IMR-90 (cell line): ENCODE measurements at regions not wholly inside any gene's neighbourhood (a gene's known extent, or its start where the extent isn't known, plus 50 kb on each side); places are given as distances from the start of the nearest gene placed in this dataset.

Experiments
- ATAC-seq: fragments of 200-7000 bp; cut with Tn5 transposase; 2 replicates; pipeline ENCODE4 v1.9.1; 2020; ENCODE audit warnings: low read depth, mild to moderate bottlenecking, moderate library complexity
- BruUV-seq: library from RNA; stranded (reverse); fragments of 400-500 nt; replicated peaks from 2 replicates; lab custom pipeline; 2021; lab: Mats Ljungman, UMichigan
- CTCF ChIA-PET: fragments of 300-600 bp; formaldehyde crosslinking; extraction: SDS; loops from one replicate; lab custom pipeline; 2021; ENCODE audit warnings: antibody characterized with exemption; lab: Yijun Ruan, JAX
- POLR2A ChIA-PET: fragments of 300-600 bp; sonication (Branson Sonifier 250); formaldehyde crosslinking; loops from one replicate; lab custom pipeline; 2022; ENCODE audit warnings: antibody characterized with exemption; ENCODE audit not compliant: unreplicated experiment; lab: Charles Lee
- DNase-seq: peaks from one replicate; pipeline ENCODE4 v3.0.0; 2013
- H2AFZ ChIP-seq: replicated peaks from 2 replicates; pipeline ENCODE3; 2013; ENCODE audit warnings: low read length, mild to moderate bottlenecking; ENCODE audit not compliant: poor library complexity
- H2AK5ac ChIP-seq: 2 replicates; pipeline ENCODE4 v1.6.1; 2013; ENCODE audit warnings: low read depth, low read length, inconsistent platforms
- H2AK9ac ChIP-seq: replicated peaks from 2 replicates; pipeline ENCODE3; 2013; ENCODE audit warnings: mild to moderate bottlenecking, low read depth, low read length, moderate library complexity; ENCODE audit not compliant: poor library complexity
- H2BK120ac ChIP-seq: 2 replicates; pipeline ENCODE4 v1.6.1; 2013; ENCODE audit warnings: low read depth, low read length, inconsistent platforms
- H2BK15ac ChIP-seq: 3 replicates; pipeline ENCODE4 v1.6.1; 2013; ENCODE audit warnings: low read depth, low read length, inconsistent platforms
- H2BK20ac ChIP-seq: 2 replicates; pipeline ENCODE4 v1.6.1; 2013; ENCODE audit warnings: low read depth, mild to moderate bottlenecking, inconsistent platforms, low read length, moderate library complexity
- H2BK5ac ChIP-seq: 2 replicates; pipeline ENCODE4 v1.6.1; 2013; ENCODE audit warnings: mild to moderate bottlenecking, low read depth, low read length, inconsistent platforms; ENCODE audit not compliant: poor library complexity, severe bottlenecking
- H3K14ac ChIP-seq: replicated peaks from 2 replicates; pipeline ENCODE4 v1.6.1; 2013; ENCODE audit warnings: low read depth, low read length, inconsistent platforms
- H3K18ac ChIP-seq: 2 replicates; pipeline ENCODE4 v1.6.1; 2013; ENCODE audit warnings: low read depth, low read length, control low read depth
- H3K23ac ChIP-seq: 2 replicates; pipeline ENCODE4 v1.6.1; 2013; ENCODE audit warnings: low read depth, low read length, inconsistent platforms
- H3K27ac ChIP-seq: 2 replicates; pipeline ENCODE4 v1.5.1; 2013; ENCODE audit warnings: mild to moderate bottlenecking, control low read depth, low read length; ENCODE audit not compliant: insufficient read depth
- H3K27me3 ChIP-seq: 2 replicates; pipeline ENCODE4 v1.6.1; 2013; ENCODE audit warnings: low read length; ENCODE audit not compliant: control insufficient read depth, insufficient read depth
- H3K36me3 ChIP-seq: 2 replicates; pipeline ENCODE4 v1.6.1; 2013; ENCODE audit warnings: low read length, mixed read lengths; ENCODE audit not compliant: control insufficient read depth, insufficient read depth
- H3K4ac ChIP-seq: 2 replicates; pipeline ENCODE4 v1.6.1; 2013; ENCODE audit warnings: low read depth, low read length, inconsistent platforms
- H3K4me1 ChIP-seq: 2 replicates; pipeline ENCODE4 v1.6.1; 2013; ENCODE audit warnings: low read length, mixed read lengths; ENCODE audit not compliant: control insufficient read depth, insufficient read depth
- H3K4me2 ChIP-seq: 2 replicates; pipeline ENCODE4 v1.6.1; 2013; ENCODE audit warnings: low read depth, mild to moderate bottlenecking, control low read depth, low read length, moderate library complexity
- H3K4me3 ChIP-seq: 2 replicates; pipeline ENCODE4 v1.5.1; 2013; ENCODE audit warnings: low read depth, mild to moderate bottlenecking, control low read depth, low read length, moderate library complexity; ENCODE audit not compliant: insufficient read depth
- H3K56ac ChIP-seq: 2 replicates; pipeline ENCODE4 v1.6.1; 2013; ENCODE audit warnings: low read length, inconsistent platforms; ENCODE audit not compliant: insufficient read depth; ENCODE audit errors: extremely low read depth
- H3K79me1 ChIP-seq, 2 experiments: 2 replicates each; pipeline ENCODE4 v1.6.1; 2013; ENCODE audit warnings: low read length in 2 of 2, inconsistent platforms in 1 of 2, low read depth in 1 of 2
- H3K9ac ChIP-seq: 2 replicates; pipeline ENCODE4 v1.6.1; 2013; ENCODE audit warnings: low read depth, low read length, control low read depth
- H3K9me1 ChIP-seq: 2 replicates; pipeline ENCODE4 v1.6.1; 2013; ENCODE audit warnings: low read length, inconsistent platforms; ENCODE audit not compliant: insufficient read depth
- H3K9me3 ChIP-seq: 2 replicates; pipeline ENCODE4 v1.6.1; 2013; ENCODE audit warnings: low read length; ENCODE audit not compliant: control insufficient read depth, insufficient read depth
- H4K20me1 ChIP-seq: 2 replicates; pipeline ENCODE4 v1.6.1; 2013; ENCODE audit warnings: low read length, inconsistent platforms; ENCODE audit not compliant: insufficient read depth
- H4K5ac ChIP-seq: 2 replicates; pipeline ENCODE4 v1.6.1; 2013; ENCODE audit warnings: mild to moderate bottlenecking, low read depth, low read length, control low read depth
- H4K8ac ChIP-seq, 2 experiments: 2 replicates each; pipeline ENCODE4 v1.6.1; 2013; ENCODE audit warnings: low read depth in 2 of 2, low read length in 2 of 2, control low read depth in 1 of 2, inconsistent platforms in 1 of 2
- H4K91ac ChIP-seq: 2 replicates; pipeline ENCODE4 v1.6.1; 2013; ENCODE audit warnings: low read depth, low read length, inconsistent platforms; ENCODE audit not compliant: insufficient read depth
- BHLHE40 ChIP-seq: fragments of 150-350 bp; IDR thresholded peaks from 2 replicates; pipeline ENCODE4 v1.6.1; 2016; ENCODE audit warnings: mild to moderate bottlenecking, low read depth, low read length
- CEBPB ChIP-seq: IDR thresholded peaks from 2 replicates; pipeline ENCODE4 v1.6.1; 2012; ENCODE audit warnings: low read depth, low read length, improper control_type of control experiment
- CHD1 ChIP-seq: IDR thresholded peaks from 2 replicates; pipeline ENCODE4 v1.6.1; 2012; ENCODE audit warnings: low read depth, low read length, improper control_type of control experiment
- FOS ChIP-seq: fragments of 150-350 bp; IDR thresholded peaks from 2 replicates; pipeline ENCODE4 v1.6.1; 2016; ENCODE audit warnings: low read depth, low read length
- MAFK ChIP-seq: IDR thresholded peaks from 2 replicates; pipeline ENCODE4 v1.6.1; 2012; ENCODE audit warnings: low read depth, low read length, improper control_type of control experiment
- MAZ ChIP-seq: IDR thresholded peaks from 2 replicates; pipeline ENCODE4 v1.6.1; 2012; ENCODE audit warnings: low read depth, mild to moderate bottlenecking, low read length, improper control_type of control experiment, moderate library complexity, borderline replicate concordance
- MXI1 ChIP-seq: IDR thresholded peaks from 2 replicates; pipeline ENCODE4 v1.6.1; 2012; ENCODE audit warnings: low read depth, mild to moderate bottlenecking, low read length, moderate library complexity, borderline replicate concordance
- NFE2L2 ChIP-seq: fragments of 150-350 bp; IDR thresholded peaks from 2 replicates; pipeline ENCODE4 v1.6.1; 2016; ENCODE audit warnings: low read depth, mild to moderate bottlenecking, low read length
- POLR2A ChIP-seq: IDR thresholded peaks from 2 replicates; pipeline ENCODE4 v1.6.1; 2012; ENCODE audit warnings: mild to moderate bottlenecking, low read depth, low read length
- RAD21 ChIP-seq: IDR thresholded peaks from 2 replicates; pipeline ENCODE4 v1.6.1; 2012; ENCODE audit warnings: low read length, improper control_type of control experiment
- RCOR1 ChIP-seq: IDR thresholded peaks from 2 replicates; pipeline ENCODE4 v1.6.1; 2012; ENCODE audit warnings: mild to moderate bottlenecking, low read length, improper control_type of control experiment; ENCODE audit not compliant: insufficient replicate concordance
- RFX5 ChIP-seq: IDR thresholded peaks from 2 replicates; pipeline ENCODE4 v1.8.0; 2012; ENCODE audit warnings: low read depth, mild to moderate bottlenecking, low read length, moderate library complexity
- SMC3 ChIP-seq: fragments of 150-350 bp; IDR thresholded peaks from 2 replicates; pipeline ENCODE4 v1.6.1; 2016; ENCODE audit warnings: low read depth, mild to moderate bottlenecking, antibody characterized with exemption, low read length, moderate library complexity
- WGBS, 2 experiments: methylation state at CpG; one replicate each; pipeline versions ENCODE4 v1.1.5 to v1.1.7; 2013; ENCODE audit warnings: missing lambda C conversion rate in 2 of 2; ENCODE audit not compliant: insufficient read length in 1 of 2; ENCODE audit errors: extremely low coverage in 2 of 2; 5-methylcytosine and 5-hydroxymethylcytosine counted together
- dilution Hi-C: fragments of 300-500 bp; cut with HindIII; formaldehyde crosslinking; loops from one replicate; pipeline ENCODE4 v1.14.3; 2018; ENCODE audit warnings: low sequenced_read_pairs; ENCODE audit not compliant: unreplicated experiment
- in situ Hi-C: fragments of 300-500 bp; cut with MboI; formaldehyde crosslinking; loops from 3 replicates; pipeline ENCODE4 v1.14.3; 2019; ENCODE audit warnings: low sequenced_read_pairs, inconsistent platforms, mixed read lengths
- intact Hi-C: fragments of 100-400 bp; cut with micrococcal nuclease; formaldehyde crosslinking; loops from 2 replicates; pipeline ENCODE4 v1.10.0; 2022
- TF ChIP-seq, protein P1 (sequence below): fragments of 150-350 bp; IDR thresholded peaks from 2 replicates; pipeline ENCODE4 v1.6.1; 2017; ENCODE audit warnings: mild to moderate bottlenecking, antibody characterized with exemption, low read length, low read depth
- TF ChIP-seq, protein P2 (sequence below): fragments of 150-350 bp; IDR thresholded peaks from 2 replicates; pipeline ENCODE4 v1.6.1; 2016; ENCODE audit warnings: low read depth, mild to moderate bottlenecking, low read length, moderate library complexity, borderline replicate concordance
- TF ChIP-seq, protein P3 (sequence below): conservative IDR thresholded peaks from 2 replicates; pipeline ENCODE4 v1.5.1; 2012; ENCODE audit warnings: mild to moderate bottlenecking, low read depth, low read length, improper control_type of control experiment

DNA sequence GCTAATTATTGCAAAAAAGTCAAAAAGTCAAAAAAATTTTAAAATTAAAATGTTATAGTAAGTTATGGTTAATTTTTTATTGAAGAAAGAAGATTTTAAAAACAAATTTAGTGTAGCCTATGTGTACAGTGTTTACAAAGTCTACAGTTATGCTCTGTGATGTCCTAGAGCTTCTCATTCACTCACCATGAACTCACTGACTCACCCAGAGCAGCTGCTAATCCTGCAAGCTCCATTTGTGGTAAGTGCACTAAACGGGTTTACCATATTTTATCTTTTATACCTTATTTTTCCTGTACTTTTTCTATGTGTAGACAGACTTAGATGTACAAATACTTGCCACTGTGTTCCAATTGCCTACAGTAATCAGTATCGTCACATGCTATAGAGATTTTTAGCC, 788.2 kb downstream of the DSC3 start:
- no CpG with 5 or more reads among the region's 2 CpGs for WGBS, 2 experiments
- no peak overlapping the region for H2BK5ac ChIP-seq
- no peak overlapping the region for H4K91ac ChIP-seq
- intact Hi-C loops: no loop called here
- no peaks in the 10 kb centered on the region for H3K79me1 ChIP-seq
- no peak overlapping the region for H2BK20ac ChIP-seq
- no peak overlapping the region for H3K4me2 ChIP-seq
- no peak overlapping the region for H3K4ac ChIP-seq
- H3K14ac ChIP-seq: no peak overlapping the region
- H3K18ac ChIP-seq: no peak overlapping the region
- dilution Hi-C loops: no loop called here
- H3K36me3 ChIP-seq: no peaks in the 10 kb centered on the region
- H4K5ac ChIP-seq: no peak overlapping the region
- no peak overlapping the region for H2AK9ac ChIP-seq
- CTCF ChIA-PET: no interaction called here
- no peak overlapping the region for H2AFZ ChIP-seq
- H3K4me3 ChIP-seq: no peak overlapping the region
- no peak overlapping the region for H4K8ac ChIP-seq
- TF ChIP-seq POLR2A: no peak
- TF ChIP-seq, protein P1, sequence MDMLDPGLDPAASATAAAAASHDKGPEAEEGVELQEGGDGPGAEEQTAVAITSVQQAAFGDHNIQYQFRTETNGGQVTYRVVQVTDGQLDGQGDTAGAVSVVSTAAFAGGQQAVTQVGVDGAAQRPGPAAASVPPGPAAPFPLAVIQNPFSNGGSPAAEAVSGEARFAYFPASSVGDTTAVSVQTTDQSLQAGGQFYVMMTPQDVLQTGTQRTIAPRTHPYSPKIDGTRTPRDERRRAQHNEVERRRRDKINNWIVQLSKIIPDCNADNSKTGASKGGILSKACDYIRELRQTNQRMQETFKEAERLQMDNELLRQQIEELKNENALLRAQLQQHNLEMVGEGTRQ: no peak
- TF ChIP-seq NFE2L2: no peak
- TF ChIP-seq, protein P2, sequence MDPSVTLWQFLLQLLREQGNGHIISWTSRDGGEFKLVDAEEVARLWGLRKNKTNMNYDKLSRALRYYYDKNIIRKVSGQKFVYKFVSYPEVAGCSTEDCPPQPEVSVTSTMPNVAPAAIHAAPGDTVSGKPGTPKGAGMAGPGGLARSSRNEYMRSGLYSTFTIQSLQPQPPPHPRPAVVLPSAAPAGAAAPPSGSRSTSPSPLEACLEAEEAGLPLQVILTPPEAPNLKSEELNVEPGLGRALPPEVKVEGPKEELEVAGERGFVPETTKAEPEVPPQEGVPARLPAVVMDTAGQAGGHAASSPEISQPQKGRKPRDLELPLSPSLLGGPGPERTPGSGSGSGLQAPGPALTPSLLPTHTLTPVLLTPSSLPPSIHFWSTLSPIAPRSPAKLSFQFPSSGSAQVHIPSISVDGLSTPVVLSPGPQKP: no peak
- TF ChIP-seq BHLHE40: no peak
- TF ChIP-seq RAD21: no peak
- no peak for TF ChIP-seq SMC3
- TF ChIP-seq RCOR1: no peak
- TF ChIP-seq CHD1: no peak
- TF ChIP-seq MXI1: no peak
- TF ChIP-seq, protein P3, sequence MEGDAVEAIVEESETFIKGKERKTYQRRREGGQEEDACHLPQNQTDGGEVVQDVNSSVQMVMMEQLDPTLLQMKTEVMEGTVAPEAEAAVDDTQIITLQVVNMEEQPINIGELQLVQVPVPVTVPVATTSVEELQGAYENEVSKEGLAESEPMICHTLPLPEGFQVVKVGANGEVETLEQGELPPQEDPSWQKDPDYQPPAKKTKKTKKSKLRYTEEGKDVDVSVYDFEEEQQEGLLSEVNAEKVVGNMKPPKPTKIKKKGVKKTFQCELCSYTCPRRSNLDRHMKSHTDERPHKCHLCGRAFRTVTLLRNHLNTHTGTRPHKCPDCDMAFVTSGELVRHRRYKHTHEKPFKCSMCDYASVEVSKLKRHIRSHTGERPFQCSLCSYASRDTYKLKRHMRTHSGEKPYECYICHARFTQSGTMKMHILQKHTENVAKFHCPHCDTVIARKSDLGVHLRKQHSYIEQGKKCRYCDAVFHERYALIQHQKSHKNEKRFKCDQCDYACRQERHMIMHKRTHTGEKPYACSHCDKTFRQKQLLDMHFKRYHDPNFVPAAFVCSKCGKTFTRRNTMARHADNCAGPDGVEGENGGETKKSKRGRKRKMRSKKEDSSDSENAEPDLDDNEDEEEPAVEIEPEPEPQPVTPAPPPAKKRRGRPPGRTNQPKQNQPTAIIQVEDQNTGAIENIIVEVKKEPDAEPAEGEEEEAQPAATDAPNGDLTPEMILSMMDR: no peak
- TF ChIP-seq RFX5: no peak
- no peak for TF ChIP-seq MAZ
- no peak for TF ChIP-seq FOS
- TF ChIP-seq MAFK: no peak
- TF ChIP-seq CEBPB: no peak
- H2BK120ac ChIP-seq: no peak overlapping the region
- POLR2A ChIA-PET: no interaction called here
- H3K27ac ChIP-seq: no peak overlapping the region
- BruUV-seq: no TSS peak
- no peak overlapping the region for H3K23ac ChIP-seq
- 0 out of 2 replicates have a peak, but pooled peaks cover 2% of the 10 kb centered on the region for H3K9me3 ChIP-seq
- in situ Hi-C loops: no loop called here
- no peak overlapping the region for H2AK5ac ChIP-seq
- H3K9ac ChIP-seq: no peak overlapping the region
- H3K27me3 ChIP-seq: no peaks in the 10 kb centered on the region
- H2BK15ac ChIP-seq: no peak overlapping the region
- H3K9me1 ChIP-seq: no peaks in the 10 kb centered on the region
- ATAC-seq (no peak), DNase-seq (no peak)
- H4K20me1 ChIP-seq: no peaks in the 10 kb centered on the region
- H3K4me1 ChIP-seq: no peaks in the 10 kb centered on the region
- H3K56ac ChIP-seq: no peak overlapping the region
